Stimulated activated CD8-positive, alpha-beta memory T cell treated with anti-CD3 and anti-CD28 coated beads, Interleukin-12 subunit alpha, Interleukin-12 subunit beta, amount 100 ng/mL, for 24 hours (primary cell): ENCODE measurements at regions not wholly inside any gene's neighbourhood (a gene's known extent, or its start where the extent isn't known, plus 50 kb on each side); places are given as distances from the start of the nearest gene placed in this dataset.

Source experiments
- DNase-seq: peaks from one replicate; pipeline ENCODE4 v3.0.0-alpha.2; 2020; ENCODE audit errors: extremely low read depth

DNA sequence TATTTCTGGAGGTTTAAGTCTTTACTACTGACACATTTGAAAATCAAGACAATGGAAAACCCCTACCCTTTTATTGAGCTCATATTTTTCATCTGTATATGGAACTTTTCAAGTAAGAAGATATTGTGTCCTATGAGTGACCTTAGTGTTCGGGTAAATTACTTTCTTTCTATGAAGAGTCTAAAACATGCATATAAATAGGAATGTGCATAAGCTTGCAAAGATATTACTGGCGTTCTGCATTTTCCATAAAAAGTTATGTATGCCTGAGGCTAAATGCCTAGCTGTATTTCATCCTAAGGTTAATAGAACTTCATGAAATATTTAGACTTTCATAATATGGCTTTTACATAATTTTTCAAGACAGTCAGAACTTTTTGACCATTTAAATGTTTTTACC is 495.8 kb upstream of the ADAMTS5 start:
- no peak for DNase-seq

DNA sequence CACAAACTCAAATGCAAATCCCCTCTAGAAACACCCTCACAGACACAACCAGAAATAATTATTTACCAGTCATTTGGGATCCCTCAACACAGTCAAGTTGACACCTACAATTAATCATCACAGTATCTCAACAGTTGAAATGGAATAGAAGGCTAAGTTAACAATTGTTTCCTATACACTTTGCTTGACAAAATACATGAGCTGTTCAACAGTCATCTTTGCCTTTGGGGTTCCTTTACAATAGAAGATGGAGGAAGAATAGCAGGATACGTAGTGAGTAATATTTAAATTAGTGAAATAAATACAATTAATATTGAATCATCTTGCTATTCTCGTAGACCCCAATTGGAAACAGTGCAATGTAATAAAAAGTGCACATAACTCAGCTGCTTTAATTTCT is 487.3 kb upstream of the ADAMTS5 start:
- no peak for DNase-seq

GRCh38 chr21:27451116-27451515 is 484.2 kb upstream of the ADAMTS5 start:
- no peak for DNase-seq

GRCh38 chr21:27450216-27450615 is 483.3 kb upstream of the ADAMTS5 start:
- no peak for DNase-seq

- DNase-seq = no peak
These were observed 482.1 kb upstream of the ADAMTS5 start for GRCh38 chr21:27448960-27449359.

DNA sequence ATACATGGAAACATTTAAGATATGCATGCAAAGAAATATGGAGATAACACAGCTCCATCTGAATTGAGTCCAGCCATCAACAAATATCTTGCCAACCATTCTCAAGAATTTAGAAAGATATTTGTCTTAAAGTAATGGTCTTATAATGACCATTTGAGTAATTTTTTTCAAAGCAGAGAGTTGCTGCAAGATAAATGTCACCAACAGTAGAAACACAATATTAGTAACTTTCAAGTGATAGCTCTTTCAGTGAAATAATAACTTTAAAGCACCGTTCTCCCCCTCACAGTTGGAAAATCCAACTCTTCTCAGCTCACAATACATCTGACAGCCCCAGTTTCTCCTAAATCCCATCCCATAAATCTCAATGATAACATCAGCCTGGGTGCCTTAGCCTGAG is 481.0 kb upstream of the ADAMTS5 start:
- no peak for DNase-seq

GRCh38 chr21:27429710-27430341 is 462.9 kb upstream of the ADAMTS5 start:
- no peak for DNase-seq

GRCh38 chr21:27426196-27426595 is 459.3 kb upstream of the ADAMTS5 start:
- no peak for DNase-seq

GRCh38 chr21:27425574-27425973 is 458.7 kb upstream of the ADAMTS5 start:
- no peak for DNase-seq

DNA sequence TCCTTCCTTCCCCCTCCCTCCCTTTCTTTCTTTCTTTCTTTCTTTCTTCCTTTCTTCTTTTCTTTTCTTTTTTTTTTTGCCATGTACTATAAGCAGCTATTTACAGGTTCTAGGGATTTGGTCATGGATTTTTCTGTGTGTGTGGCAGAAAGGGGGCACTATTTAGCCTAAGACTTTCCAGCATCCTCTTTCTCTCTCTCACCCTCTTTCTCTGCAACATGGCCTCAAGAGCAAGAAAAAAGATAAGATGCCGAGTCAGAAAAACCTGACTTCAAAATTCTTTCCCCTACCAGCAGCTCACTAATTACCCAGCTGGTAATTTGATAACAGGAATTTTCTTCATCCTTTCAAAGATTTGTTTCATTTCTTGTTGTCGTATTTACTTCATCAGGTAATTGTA is 458.3 kb upstream of the ADAMTS5 start:
- no peak for DNase-seq

DNA sequence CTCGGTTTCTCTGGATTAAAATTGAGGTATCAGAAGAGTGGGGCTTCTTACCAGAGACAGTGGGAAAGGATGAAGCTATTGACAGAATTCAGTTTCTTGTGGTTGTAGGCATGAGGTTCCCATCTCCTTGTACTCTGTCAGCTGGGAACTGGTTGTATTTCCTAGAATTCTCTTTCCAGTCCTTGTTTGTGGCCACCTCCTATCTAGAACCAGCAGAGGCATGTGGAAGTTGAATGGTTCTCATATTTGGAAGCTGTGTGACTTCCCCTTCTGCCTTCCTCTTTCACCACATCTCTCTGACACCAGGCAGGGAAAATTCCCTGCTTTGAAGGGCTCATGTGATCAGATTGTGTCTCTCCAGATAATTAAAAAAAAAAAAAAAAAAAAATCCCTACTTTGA is 457.7 kb upstream of the ADAMTS5 start:
- DNase-seq = no peak

GRCh38 chr21:27423906-27424595 is 457.2 kb upstream of the ADAMTS5 start:
- no peak for DNase-seq

DNA sequence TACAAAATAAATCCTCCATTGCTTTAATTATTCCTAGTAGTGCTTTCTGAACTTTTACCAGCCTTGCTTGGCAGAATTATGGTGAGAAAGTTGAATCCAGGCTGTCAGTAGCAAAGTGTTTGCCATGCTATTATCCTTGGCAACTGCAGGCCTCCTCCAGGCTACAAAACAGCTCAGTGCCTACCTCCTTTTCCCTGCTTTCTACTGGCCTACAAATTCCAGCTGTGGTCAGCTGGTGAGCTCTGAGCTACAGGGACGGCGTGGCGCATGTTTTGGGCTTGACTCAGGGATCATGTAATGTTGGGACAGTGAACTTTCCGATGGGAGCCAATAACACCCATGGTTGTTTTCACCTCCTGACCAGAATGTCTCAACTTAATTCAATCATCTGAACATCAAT is 456.1 kb upstream of the ADAMTS5 start:
- no peak for DNase-seq

DNA sequence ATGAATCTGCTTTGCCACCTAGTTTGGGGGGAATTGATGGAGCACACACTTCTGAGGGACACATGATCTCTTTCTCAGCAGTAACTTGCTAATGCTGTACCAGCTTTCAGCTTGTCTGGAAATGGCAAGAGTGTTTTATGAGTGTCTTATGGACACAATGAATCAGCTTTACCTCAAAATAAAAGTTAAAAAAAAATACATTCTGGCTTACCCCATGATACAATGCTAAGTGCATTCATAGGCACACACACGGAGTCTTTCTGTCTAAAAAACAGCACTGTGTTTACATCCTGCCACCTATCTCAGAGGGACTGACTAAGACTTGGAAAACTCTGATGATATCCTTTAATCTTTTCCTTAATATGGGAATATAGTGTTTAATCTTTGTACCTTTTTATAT is 455.5 kb upstream of the ADAMTS5 start:
- no peak for DNase-seq

DNA sequence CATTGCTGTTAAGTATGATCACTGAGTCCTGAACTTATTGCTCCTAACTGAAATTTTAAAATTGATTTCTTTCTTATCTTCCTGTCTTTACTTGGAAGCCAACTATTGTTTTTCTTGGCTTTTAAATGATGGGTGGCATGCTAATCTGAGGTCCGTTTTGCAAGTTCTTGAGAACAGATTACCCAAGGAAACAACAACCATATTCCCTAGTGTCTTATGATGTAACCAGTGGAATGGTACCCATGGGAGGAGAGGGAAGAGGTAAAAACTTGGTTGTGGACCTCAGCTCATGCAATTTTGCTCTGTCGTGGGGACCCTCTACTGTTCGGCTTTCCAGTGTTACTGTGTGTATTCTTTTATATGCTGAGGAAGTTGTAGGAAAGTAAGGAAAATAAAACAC is 454.8 kb upstream of the ADAMTS5 start:
- DNase-seq = no peak

DNA sequence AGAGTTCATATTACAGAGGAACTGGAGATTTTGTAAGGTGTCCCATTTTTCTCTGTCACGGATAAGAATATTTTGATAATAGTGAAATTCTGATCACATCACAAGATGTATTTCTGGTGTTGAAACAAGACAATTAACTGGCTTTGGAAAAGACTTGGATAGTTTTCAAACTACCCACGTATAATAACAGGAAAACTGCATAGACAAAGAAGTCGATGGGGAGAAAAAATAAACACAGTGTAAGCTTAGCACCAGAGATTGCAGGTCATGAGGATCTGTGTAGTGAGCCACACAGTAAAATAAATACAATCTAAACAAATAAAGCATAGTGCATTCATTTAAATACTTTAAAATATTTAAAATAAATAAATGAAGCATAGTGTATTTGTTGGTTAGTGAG is 452.3 kb upstream of the ADAMTS5 start:
- no peak for DNase-seq

DNA sequence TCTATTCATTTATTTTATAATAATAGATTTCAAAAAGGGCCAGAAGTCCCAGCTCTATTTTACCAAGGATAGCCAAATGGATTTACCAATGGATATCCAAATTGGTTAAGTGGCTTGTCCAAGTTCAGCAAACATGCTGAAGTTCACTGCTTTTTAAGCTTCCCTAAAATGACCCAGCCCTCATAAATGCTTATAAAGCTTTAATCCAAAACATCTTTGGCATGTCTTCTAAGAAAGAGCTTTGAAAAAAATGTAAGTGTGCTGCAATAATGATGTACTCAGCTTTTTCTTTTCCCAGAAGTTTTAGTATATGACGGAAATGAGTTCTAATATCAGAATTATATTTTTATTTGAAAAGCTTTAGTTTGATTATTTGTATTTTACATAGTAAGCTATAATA is 451.5 kb upstream of the ADAMTS5 start:
- DNase-seq = no peak

DNA sequence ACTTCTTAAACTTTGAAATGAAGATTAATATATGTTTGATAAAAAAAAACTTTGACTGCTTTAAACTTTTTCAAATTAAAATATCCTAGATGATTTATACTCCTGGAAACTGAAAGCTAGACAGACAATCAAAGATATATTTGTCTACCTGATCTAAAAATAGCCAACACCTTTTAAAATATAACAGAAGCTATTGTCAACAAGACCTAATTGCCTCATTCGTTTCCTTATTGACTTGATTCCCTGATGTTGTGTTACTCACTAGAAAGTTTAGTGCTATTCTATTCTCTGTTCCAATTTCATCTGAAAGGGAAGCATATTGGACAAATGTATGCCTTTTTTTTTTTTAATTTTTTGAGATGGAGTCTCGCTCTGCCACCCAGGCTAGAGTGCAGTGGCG is 445.6 kb upstream of the ADAMTS5 start:
- no peak for DNase-seq

DNA sequence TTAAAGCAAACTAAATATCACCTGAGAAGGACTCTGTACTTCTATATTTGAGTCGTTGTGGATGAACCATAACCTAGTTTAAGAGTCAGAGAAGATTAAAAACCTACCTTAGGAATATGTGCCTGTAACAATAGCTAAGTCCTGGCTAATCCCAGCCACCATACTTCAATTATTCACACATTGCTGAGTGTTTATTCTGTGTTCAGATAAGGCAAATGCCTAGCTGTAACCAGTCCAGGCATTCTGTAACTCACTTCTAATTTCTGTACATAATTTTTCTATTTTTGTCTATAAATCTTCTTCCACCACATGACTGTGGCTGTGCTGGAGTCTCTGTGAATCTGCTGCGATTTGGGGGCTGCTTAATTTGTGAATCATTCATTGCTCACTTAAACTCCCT is 441.9 kb upstream of the ADAMTS5 start:
- DNase-seq = no peak

GRCh38 chr21:27407271-27407670 is 440.4 kb upstream of the ADAMTS5 start:
- DNase-seq = no peak

GRCh38 chr21:27406300-27407009 is 439.6 kb upstream of the ADAMTS5 start:
- no peak for DNase-seq

- DNase-seq = no peak
These were observed 436.1 kb upstream of the ADAMTS5 start for GRCh38 chr21:27403011-27403410.

- no peak for DNase-seq
These were observed 433.2 kb upstream of the ADAMTS5 start for GRCh38 chr21:27400045-27400444.
